Ectodermal cell (in vitro differentiated cells): ENCODE measurements at regions not wholly inside any gene's neighbourhood (a gene's known extent, or its start where the extent isn't known, plus 50 kb on each side); places are given as distances from the start of the nearest gene placed in this dataset.
"Not testable (repeated sequence)": the region's sequence is repeated elsewhere in the genome, so short reads cannot be mapped to it uniquely, and the experiment has no call there.

Source experiments
- H3K27ac ChIP-seq: 2 replicates; pipeline ENCODE4 v1.7.0; 2013; ENCODE audit warnings: mild to moderate bottlenecking, low read depth, low read length; ENCODE audit not compliant: insufficient read depth, poor library complexity, severe bottlenecking
- H3K27me3 ChIP-seq: 2 replicates; pipeline ENCODE4 v1.7.0; 2013; ENCODE audit warnings: mild to moderate bottlenecking, low read length; ENCODE audit not compliant: insufficient read depth, control insufficient read depth, poor library complexity, severe bottlenecking
- H3K36me3 ChIP-seq: one replicate; pipeline ENCODE4 v1.7.0; 2013; ENCODE audit warnings: low read length; ENCODE audit not compliant: control insufficient read depth, insufficient read depth
- H3K4me1 ChIP-seq: one replicate; pipeline ENCODE4 v1.7.0; 2013; ENCODE audit warnings: low read length; ENCODE audit not compliant: control insufficient read depth, insufficient read depth
- H3K4me3 ChIP-seq: 2 replicates; pipeline ENCODE4 v1.7.0; 2013; ENCODE audit warnings: low read depth, low read length, control low read depth; ENCODE audit not compliant: insufficient read depth
- H3K9me3 ChIP-seq: 2 replicates; pipeline ENCODE4 v1.7.0; 2013; ENCODE audit warnings: mild to moderate bottlenecking, low read length, moderate library complexity; ENCODE audit not compliant: control insufficient read depth
- WGBS, 2 experiments: methylation state at CpG; one replicate each; pipeline ENCODE4 v1.1.7; 2013; ENCODE audit warnings: missing lambda C conversion rate in 2 of 2; 5-methylcytosine and 5-hydroxymethylcytosine counted together

GRCh38 chr7:68394131-68394530 lies 1204.1 kb upstream of the AUTS2 start:
- Histone ChIP-seq H3K27me3 (no peaks in the 10 kb centered on the region), H3K27ac (no peak overlapping the region), H3K9me3 (no peaks in the 10 kb centered on the region), H3K4me3 (no peak overlapping the region), H3K4me1 (no peaks in the 10 kb centered on the region), H3K36me3 (no peaks in the 10 kb centered on the region)
- 92 to 97% methylated on average over 2 to 3 of the region's 3 CpGs for WGBS, 2 experiments

- 95 to 96% methylated on average over 6 of the region's 6 CpGs for WGBS, 2 experiments
- no peak overlapping the region for H3K27ac ChIP-seq
- H3K36me3 ChIP-seq: no peaks in the 10 kb centered on the region
- H3K4me3 ChIP-seq: no peak overlapping the region
- H3K9me3 ChIP-seq: no peaks in the 10 kb centered on the region
- H3K27me3 ChIP-seq: no peaks in the 10 kb centered on the region
- no peaks in the 10 kb centered on the region for H3K4me1 ChIP-seq
Measured at GRCh38 chr7:68399991-68400590, 1198.2 kb upstream of the AUTS2 start.

DNA sequence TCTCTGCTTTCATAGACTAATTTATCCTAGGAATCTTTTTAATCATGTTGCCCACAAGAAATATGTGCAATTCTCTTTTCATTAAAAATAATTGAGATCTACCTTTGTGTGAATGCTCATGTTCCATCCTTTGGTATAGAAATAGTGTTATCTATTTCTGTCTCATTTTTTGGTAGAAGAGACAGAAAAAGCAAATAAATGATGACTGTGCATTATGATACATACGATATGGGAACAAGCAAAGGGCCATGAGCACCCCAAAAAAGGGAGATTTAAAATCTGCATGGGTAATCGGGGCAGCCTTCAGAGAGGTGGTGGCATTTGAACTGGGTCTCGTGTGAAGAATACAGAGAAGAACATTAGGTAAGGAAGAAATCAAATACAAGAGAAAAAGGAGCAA lies 1197.5 kb upstream of the AUTS2 start:
- Histone ChIP-seq H3K27me3 (no peaks in the 10 kb centered on the region), H3K4me3 (no peak overlapping the region), H3K4me1 (no peaks in the 10 kb centered on the region), H3K27ac (no peak overlapping the region), H3K36me3 (no peaks in the 10 kb centered on the region), H3K9me3 (no peaks in the 10 kb centered on the region)
- 93 to 98% methylated on average over 3 of the region's 3 CpGs for WGBS, 2 experiments

- no peak overlapping the region for H3K4me3 ChIP-seq
- H3K36me3 ChIP-seq: no peaks in the 10 kb centered on the region
- no peaks in the 10 kb centered on the region for H3K4me1 ChIP-seq
- no peak overlapping the region for H3K27ac ChIP-seq
- 95 to 96% methylated on average over 2 of the region's 2 CpGs for WGBS, 2 experiments
- no peaks in the 10 kb centered on the region for H3K27me3 ChIP-seq
- no peaks in the 10 kb centered on the region for H3K9me3 ChIP-seq
Measured at GRCh38 chr7:68401313-68401712, 1197.0 kb upstream of the AUTS2 start.

DNA sequence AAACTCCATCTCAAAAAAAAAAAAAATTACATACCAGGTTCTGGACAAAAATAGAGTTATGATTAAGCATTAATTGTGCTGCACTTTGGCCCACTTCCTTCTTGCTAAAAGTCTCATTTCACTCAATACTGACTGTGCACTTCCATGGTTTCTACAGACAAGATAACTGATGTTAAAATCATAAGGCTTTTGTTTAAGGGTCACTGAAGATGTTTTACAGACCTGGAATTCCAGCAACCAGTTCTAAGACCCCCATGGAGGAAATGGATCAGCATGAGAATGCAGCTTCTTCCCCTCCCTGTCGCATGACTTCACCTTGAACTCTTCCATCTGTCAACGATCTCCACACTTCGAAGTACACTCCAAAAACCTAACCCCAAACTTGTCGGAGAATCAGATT lies 1191.8 kb upstream of the AUTS2 start:
- Histone ChIP-seq H3K9me3 (no peaks in the 10 kb centered on the region), H3K27ac (no peak overlapping the region), H3K4me1 (no peaks in the 10 kb centered on the region), H3K36me3 (no peaks in the 10 kb centered on the region), H3K4me3 (no peak overlapping the region), H3K27me3 (no peaks in the 10 kb centered on the region)
- WGBS, 2 experiments: 71 to 72% methylated on average over 4 of the region's 4 CpGs

GRCh38 chr7:68407460-68407859 lies 1190.8 kb upstream of the AUTS2 start:
- Histone ChIP-seq H3K27ac (no peak overlapping the region), H3K4me3 (no peak overlapping the region), H3K4me1 (no peaks in the 10 kb centered on the region), H3K27me3 (no peaks in the 10 kb centered on the region), H3K36me3 (no peaks in the 10 kb centered on the region), H3K9me3 (no peaks in the 10 kb centered on the region)

DNA sequence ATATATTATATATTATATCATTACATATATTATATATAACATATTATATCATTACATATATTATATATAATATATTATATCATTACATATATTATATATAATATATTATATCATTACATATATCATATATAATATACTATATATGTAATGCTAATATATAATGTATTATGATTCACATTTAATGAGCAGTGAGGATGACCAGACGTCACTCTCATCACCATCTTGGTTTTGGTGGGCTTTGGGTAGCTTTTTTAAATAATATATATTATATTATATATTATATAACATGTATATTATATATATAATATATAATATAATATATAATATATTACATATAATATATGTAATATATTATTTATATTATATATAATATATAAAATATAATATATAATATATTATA lies 1189.4 kb upstream of the AUTS2 start:
- no CpG with 5 or more reads among the region's 1 CpG for WGBS, 2 experiments
- H3K4me3 ChIP-seq: no peak overlapping the region
- no peaks in the 10 kb centered on the region for H3K9me3 ChIP-seq
- no peak overlapping the region for H3K27ac ChIP-seq
- H3K4me1 ChIP-seq: no peaks in the 10 kb centered on the region
- H3K27me3 ChIP-seq: no peaks in the 10 kb centered on the region
- H3K36me3 ChIP-seq: no peaks in the 10 kb centered on the region

DNA sequence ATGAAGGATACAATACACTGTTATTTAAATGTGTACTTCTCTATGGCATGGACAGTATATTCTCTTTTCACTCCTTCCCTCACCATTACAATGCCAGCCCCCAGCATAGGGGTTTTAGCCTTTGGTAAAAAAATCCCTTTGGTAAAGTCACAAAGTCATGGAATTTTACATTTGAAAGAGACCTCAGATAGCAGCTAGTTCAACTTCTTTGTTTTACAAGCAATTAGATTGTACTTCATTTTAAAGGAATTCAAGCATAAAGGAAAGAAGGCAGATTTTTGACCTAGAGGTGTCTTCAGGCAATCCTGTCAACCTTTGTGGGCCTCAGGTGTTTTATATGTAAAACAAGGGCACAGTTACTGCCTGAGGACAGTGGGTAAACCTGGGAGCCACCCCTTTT lies 1188.4 kb upstream of the AUTS2 start:
- Histone ChIP-seq H3K9me3 (no peaks in the 10 kb centered on the region), H3K27me3 (no peaks in the 10 kb centered on the region), H3K27ac (no peak overlapping the region), H3K4me3 (no peak overlapping the region), H3K4me1 (no peaks in the 10 kb centered on the region), H3K36me3 (no peaks in the 10 kb centered on the region)

GRCh38 chr7:68410693-68411092 lies 1187.6 kb upstream of the AUTS2 start:
- not testable (repeated sequence) for H3K27ac ChIP-seq, H3K9me3 ChIP-seq, H3K27me3 ChIP-seq, H3K36me3 ChIP-seq, H3K4me1 ChIP-seq, H3K4me3 ChIP-seq
- 96 to 97% methylated on average over 11 of the region's 11 CpGs for WGBS, 2 experiments

DNA sequence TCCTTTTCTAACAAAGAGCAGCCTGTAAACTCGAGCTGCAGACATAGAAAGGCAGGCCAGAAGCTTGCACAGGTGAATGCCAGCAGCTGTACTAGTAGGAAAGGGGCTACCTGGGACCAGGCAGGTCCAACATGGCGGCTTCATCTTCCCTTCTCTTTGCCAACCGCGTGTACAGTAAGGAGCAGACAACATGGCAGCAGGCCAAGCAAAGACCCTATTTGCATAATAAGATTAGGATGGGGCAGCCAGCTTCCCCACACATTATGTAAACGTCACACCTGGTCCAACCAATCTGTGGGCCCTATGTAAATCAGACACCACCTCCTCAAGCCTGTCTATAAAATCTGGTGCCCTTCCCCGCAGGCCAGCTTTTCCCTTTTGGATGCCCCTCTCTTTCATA lies 1186.5 kb upstream of the AUTS2 start:
- Histone ChIP-seq H3K4me1 (no peaks in the 10 kb centered on the region), H3K36me3 (no peaks in the 10 kb centered on the region), H3K27me3 (no peaks in the 10 kb centered on the region), H3K27ac (no peak overlapping the region), H3K4me3 (no peak overlapping the region), H3K9me3 (no peaks in the 10 kb centered on the region)
- 91 to 92% methylated on average over 6 of the region's 6 CpGs for WGBS, 2 experiments
